Inflammatory macrophage treated with lipopolysaccharide for 4 hours (primary cell): ENCODE measurements at regions not wholly inside any gene's neighbourhood (a gene's known extent, or its start where the extent isn't known, plus 50 kb on each side); places are given as distances from the start of the nearest gene placed in this dataset.

Source experiments
- DNase-seq: peaks from one replicate; pipeline ENCODE4 v3.0.0-alpha.2; 2020

DNA sequence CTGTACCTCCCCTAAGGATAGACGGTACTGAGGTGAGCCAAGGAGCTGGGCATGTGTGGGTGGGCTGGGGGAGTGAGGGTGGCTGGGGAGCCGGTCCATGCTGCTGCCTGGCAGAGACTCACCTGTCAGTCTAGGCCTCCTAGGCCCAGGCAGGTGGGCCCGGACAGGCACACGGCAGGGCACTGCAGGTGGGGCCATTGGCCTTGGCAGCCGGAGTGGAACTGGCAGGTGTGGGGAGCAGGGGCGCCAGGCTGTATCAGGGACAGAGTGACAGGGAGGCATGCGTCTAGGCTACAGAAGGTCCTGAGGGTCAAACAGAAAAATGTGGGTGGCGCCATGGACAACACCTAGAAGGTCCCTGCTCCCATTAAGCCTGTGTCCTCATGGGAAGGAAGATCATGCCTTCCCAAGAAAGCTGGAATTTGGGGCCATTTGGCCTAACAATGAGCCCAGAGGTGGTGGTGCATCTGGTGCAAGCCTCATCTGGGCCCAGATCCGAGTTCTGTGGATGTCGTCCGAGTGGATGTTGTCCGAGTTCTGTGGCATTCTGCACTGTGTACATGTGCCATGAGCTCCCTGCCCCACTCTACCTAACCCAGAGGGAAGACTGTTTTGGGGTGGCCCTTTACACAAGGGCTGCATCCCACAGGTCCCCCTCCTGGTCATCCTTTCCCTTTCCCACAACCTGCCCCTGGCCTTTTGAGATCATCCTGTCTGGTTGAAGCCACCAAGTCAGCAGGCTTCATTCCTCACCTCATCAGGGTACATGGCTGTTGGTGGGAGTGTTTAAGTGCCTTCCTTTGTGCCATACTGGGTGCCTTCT, 249.7 kb downstream of the GLI2 start:
- no peak for DNase-seq

DNA sequence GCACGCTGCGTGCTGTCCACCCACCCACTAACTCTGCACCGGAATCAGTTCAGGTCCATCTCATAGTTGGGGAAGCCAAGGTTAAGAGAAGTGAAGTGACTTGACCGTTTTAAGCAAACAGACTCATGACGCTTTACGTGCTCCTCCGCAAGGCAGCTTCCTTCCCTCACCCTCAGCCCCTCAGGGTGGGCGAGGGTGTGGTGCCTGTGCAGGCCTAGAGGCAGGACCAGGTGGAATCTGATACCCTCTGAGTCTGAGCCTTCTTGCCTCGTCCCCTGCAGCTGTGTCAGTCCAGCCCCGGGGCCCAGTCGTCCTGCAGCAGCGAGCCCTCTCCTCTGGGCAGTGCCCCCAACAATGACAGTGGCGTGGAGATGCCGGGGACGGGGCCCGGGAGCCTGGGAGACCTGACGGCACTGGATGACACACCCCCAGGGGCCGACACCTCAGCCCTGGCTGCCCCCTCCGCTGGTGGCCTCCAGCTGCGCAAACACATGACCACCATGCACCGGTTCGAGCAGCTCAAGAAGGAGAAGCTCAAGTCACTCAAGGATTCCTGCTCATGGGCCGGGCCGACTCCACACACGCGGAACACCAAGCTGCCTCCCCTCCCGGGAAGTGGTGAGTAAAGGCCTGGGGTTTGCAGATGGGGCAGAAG, 250.5 kb downstream of the GLI2 start:
- no peak for DNase-seq

DNA sequence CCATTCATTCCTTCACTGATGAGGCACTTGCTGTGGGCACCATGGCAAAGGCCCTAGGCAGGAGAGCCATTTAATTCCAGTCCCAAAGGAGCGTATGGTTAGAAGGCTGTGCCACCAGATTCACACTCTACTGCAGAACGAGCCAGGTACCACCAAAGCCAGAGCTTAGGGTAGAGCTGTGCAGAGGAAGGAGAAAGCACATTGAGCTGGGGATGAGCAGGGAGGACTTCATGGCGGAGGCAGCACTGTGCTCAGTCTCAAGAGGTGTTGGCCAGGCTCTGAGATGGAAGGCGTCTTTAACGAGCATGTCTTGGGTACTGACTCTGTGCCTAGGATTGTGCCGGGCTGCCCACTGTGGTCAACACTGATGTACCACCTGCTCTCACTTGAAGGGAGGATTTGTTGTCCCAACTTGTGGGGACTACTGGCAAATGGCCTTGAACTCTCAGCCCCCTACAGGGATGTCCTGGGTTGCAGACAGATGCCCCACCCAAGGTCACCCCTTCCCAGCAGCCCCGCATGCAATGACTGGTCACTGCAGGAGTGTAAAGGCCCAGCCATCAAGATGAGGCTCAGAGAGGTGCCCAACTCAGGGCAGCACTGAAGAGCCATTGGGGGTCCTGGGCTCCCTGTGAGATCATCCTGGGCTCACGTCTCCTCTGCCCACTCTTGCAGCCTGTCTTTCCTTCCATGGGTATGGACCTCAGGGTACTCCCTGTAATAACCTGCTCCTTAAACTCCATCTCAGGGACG, 251.4 kb downstream of the GLI2 start:
- no peak for DNase-seq

DNA sequence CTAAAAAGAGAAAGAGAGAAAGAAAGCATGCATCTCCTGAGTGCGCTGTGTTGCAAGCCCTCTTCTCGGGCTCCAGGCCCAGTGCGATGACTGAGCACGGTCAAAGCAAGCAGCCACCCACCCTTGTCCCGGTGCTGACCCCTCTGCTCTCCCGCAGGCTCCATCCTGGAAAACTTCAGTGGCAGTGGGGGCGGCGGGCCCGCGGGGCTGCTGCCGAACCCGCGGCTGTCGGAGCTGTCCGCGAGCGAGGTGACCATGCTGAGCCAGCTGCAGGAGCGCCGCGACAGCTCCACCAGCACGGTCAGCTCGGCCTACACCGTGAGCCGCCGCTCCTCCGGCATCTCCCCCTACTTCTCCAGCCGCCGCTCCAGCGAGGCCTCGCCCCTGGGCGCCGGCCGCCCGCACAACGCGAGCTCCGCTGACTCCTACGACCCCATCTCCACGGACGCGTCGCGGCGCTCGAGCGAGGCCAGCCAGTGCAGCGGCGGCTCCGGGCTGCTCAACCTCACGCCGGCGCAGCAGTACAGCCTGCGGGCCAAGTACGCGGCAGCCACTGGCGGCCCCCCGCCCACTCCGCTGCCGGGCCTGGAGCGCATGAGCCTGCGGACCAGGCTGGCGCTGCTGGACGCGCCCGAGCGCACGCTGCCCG, 252.5 kb downstream of the GLI2 start:
- DNase-seq, result no peak

DNA sequence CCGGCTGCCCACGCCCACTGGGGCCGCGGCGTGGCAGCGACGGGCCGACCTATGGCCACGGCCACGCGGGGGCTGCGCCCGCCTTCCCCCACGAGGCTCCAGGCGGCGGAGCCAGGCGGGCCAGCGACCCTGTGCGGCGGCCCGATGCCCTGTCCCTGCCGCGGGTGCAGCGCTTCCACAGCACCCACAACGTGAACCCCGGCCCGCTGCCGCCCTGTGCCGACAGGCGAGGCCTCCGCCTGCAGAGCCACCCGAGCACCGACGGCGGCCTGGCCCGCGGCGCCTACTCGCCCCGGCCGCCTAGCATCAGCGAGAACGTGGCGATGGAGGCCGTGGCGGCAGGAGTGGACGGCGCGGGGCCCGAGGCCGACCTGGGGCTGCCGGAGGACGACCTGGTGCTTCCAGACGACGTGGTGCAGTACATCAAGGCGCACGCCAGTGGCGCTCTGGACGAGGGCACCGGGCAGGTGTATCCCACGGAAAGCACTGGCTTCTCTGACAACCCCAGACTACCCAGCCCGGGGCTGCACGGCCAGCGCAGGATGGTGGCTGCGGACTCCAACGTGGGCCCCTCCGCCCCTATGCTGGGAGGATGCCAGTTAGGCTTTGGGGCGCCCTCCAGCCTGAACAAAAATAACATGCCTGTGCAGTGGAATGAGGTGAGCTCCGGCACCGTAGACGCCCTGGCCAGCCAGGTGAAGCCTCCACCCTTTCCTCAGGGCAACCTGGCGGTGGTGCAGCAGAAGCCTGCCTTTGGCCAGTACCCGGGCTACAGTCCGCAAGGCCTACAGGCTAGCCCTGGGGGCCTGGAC, 253.2 kb downstream of the GLI2 start:
- DNase-seq, result no peak

DNA sequence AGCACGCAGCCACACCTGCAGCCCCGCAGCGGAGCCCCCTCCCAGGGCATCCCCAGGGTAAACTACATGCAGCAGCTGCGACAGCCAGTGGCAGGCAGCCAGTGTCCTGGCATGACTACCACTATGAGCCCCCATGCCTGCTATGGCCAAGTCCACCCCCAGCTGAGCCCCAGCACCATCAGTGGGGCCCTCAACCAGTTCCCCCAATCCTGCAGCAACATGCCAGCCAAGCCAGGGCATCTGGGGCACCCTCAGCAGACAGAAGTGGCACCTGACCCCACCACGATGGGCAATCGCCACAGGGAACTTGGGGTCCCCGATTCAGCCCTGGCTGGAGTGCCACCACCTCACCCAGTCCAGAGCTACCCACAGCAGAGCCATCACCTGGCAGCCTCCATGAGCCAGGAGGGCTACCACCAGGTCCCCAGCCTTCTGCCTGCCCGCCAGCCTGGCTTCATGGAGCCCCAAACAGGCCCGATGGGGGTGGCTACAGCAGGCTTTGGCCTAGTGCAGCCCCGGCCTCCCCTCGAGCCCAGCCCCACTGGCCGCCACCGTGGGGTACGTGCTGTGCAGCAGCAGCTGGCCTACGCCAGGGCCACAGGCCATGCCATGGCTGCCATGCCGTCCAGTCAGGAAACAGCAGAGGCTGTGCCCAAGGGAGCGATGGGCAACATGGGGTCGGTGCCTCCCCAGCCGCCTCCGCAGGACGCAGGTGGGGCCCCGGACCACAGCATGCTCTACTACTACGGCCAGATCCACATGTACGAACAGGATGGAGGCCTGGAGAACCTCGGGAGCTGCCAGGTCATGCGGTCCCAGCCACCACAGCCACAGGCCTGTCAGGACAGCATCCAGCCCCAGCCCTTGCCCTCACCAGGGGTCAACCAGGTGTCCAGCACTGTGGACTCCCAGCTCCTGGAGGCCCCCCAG, 254.1 kb downstream of the GLI2 start:
- no peak for DNase-seq

DNA sequence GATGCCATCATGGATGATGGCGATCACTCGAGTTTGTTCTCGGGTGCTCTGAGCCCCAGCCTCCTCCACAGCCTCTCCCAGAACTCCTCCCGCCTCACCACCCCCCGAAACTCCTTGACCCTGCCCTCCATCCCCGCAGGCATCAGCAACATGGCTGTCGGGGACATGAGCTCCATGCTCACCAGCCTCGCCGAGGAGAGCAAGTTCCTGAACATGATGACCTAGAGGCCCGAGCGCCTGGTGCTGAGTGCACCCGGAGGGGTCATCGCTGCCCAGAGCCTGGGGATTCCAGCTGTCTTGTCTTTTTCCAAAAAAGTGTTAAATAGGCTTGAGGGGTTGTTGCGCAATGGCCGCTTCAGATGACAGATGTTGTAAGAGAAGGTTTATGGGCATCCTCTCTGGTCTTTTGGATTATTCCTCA, 254.8 kb downstream of the GLI2 start:
- DNase-seq, result no peak

DNA sequence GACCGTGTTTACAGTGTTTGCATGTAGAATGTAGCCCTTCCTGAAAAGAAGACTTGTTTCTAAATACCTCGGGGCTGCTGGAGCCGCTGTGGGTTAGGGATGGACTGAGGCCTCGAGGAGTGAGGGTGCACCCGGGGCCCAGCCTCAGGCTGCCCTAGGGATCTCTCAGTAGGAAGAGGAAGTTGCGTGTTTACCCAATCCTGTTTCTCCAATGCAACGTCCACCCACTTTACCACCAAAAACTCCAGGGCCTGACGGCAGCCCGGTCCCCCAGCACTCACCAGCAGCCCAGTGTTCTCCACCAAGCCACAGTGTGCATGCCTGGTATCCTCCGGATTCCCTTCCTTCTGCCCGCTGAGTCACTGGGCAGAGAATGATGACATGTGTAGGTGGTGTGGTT, 255.8 kb downstream of the GLI2 start:
- DNase-seq, result peak; percentile 1

DNA sequence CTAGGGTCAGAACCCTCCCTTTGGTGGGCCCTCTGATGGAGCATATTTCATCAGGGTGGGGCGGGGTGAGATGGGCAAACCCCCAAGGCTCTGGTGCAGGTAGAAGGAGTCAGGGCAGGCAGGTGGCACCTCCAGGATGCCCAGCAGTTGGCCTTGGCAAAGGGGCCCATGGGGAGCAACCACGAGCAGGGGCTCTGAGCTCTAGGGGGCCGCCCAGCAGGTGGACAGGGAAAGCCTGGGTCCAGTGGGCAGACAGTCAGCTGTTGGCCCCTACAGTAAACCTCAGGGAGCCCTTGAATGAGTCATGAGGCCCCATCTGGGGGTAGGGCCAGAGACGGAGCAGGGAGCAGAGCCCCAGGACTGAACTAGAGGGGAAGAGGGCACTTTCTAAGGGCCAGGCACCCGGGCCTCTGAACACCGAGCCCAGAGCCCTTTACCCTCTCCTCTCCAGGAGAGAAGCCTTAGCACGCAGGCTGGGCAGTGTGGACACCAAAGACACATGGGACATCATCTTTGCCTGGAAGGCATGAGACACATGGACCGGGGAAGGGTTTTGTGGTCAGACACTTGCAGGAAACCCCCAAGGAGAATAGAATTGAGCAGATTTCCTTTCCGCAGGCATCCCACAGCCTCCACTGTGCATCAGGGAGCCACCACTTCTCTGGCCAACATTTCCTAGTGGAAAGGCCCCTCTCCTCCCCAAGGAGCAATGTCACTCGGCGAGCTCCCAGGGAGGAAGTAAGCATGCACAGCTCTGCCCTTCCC, 257.3 kb downstream of the GLI2 start:
- DNase-seq, result no peak

DNA sequence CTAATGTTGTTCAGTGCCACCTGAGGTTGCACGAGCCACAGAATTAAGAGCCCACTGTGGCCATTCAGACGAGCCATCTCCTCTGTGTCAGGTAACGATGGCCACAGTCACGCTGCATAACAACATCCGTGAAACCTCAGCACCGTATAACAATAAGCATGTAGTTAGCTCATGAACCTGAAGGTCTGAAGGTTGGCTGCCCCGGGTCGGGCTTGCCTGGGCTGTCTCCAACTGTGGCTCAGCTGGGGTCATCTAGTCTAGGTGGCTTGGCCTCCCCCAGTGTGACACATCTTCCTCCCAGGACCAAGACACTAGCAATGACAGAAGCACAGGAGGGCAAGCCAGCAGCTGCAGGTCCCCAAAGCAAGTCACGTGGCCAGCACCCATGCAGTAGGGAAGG, 258.0 kb downstream of the GLI2 start:
- no peak for DNase-seq

DNA sequence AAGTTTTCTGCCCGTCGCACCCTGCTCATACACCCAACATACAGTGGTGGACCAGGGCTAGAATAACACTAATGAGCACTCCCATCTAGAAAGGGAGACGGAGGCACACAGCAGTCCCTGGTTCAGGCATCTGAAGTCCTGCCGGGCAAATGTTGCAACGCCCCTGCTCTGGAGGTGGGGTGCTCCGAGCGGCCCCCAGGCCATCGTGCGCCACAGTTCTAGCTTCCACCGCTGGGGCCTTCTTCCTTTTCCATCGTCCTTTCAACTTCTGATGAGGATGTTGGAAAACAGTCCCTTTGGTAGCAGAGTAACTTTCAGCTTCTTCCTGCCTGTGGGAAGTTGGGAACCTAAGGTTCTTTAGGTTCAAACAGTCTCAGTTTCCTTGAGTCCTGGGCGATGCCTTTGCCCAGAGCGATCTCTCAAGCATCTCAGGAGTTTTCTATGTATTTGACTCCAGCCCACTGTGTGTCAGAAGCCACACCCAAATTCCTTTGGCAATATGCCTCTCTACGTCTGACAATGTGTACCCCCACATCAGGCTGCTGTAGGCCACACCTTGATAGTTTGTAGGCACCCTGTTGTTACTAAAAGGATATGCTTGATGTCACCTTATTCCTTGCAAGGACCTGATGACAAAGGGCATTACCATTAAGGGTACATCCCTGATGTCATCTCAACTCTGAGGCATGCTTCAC, 258.8 kb downstream of the GLI2 start:
- DNase-seq, result no peak

DNA sequence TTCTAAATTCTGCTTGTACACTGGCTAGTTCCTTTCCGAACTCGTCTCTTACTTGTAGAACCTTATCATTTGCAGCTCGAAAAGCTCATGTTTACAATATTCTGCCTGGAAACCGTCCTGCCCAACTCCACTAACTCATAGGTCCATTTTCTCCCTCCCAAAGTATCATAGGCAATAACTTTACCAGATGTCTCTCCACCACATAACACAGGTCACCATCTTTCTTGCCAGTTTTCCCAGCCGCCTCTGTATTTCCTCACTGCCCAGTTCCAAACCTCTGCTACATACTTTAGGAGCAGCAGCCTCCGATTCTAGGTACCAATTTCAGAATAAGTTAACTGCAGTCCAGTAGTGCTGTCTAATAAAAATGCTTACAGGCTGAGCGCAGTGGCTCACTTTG, 259.5 kb downstream of the GLI2 start:
- no peak for DNase-seq

DNA sequence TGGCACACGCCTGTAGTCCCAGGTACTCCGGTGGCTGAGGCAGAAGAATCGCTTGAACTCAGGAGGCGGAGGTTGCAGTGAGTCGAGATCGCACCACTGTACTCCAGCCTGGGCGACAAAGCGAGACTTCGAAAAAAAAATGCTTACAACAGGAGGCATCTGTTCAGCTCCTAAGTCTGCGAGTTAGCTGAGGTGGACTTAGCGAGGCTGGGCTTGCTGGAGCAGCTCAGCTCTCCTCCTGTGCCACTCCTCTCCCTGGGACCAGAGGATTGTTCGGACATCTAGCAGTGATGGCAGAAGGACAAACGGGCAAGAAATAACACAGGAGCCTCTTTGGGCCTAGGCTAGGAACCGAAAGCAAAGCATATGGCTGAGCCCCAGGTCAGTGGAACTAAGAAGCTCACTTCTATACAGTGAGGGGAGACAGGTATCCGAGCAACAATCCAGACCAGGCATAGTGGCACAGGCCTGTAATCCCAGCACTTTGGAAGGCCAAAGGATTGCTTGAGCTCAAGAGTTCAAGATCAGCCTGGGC, 260.1 kb downstream of the GLI2 start:
- no peak for DNase-seq

DNA sequence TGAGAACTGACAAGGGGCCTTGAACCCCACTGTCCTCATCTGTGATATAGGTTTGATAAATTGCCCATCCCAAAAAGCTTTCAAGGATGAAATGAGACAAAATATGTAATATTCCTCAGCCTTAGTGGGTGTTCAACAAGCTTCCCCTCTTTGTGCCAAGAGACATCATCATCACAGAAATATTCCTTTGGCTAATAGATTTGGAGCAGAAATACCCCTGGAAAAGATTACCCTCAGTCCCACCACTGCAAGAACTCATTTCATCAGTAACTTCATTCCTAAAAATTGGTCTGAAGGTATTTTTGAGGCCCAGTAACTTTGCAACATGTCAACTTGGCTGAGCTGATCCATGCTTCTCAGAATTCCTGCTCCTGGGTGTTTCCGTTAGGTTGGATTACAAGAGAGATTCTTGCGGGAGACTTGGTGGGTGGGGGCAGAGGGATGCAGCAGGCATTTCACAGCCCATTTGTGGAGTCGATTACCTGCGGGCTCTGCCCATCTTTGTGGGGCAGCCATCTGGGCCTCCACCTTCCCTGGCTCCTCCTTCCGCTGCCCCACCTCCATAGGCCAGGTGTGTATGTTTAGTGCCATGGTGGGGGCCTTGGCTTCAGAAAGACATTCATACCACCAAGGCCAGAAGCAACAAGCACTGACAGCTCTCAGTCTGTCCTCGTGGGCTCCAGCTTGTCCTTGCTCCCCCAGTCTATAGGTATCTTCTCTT, 263.9 kb downstream of the GLI2 start:
- DNase-seq, result no peak

DNA sequence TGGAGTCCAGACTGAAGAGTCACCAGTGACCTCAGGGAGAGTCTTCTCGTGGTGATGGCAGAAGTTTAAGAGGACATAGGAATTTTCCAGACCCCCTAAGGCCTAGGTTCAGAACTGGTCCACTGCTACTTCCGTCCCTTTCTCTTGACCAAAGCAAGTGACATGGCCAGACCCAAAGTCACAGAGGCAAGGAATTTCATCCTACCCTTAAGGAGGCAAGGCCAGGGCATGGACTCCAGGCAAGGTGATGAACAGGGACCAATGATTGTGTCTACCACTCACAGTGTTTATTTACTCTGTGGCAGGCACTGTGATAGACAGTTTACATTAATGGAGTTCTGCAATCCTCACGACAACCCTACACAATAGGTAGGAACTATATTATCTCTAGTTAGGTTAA, 265.1 kb downstream of the GLI2 start:
- DNase-seq, result no peak

DNA sequence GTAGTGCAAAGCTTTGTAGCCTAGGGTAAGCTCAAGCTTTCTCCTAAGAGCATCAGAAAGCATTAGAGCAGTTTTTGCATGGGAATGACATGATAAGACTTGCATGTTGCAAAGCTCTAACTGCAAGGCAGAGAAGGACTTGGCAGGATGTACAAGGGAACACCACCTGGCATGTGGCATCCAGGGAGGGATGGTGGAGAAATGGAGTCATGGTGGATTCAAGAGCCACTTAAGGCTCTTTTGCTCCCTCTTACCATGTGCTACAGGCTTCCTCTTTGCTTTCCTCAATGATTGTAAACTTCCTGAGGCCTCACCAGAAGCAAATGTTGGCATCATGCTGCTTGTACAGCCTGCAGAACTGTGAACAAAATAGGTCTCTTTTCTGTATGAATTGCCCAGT, 266.0 kb downstream of the GLI2 start:
- no peak for DNase-seq

DNA sequence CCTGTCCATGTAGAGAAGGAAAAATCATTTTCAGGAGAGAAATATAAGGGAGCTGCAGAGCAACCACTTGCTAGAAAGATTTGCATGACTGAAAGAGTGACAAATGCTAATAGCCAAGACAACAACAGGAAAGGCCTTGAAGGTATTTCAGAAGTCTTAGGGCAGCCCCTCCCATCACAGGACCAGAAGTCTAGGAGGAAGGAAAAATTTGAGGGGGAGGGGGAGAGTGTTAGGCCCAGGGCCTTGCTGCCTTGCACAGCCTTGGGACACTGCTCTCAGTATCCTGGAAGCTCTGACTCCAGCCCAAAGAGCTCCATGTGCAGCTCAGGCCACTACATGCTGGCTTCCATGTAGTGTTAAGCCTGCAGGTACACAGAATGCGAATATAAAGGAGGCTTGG, 266.9 kb downstream of the GLI2 start:
- DNase-seq, result no peak

DNA sequence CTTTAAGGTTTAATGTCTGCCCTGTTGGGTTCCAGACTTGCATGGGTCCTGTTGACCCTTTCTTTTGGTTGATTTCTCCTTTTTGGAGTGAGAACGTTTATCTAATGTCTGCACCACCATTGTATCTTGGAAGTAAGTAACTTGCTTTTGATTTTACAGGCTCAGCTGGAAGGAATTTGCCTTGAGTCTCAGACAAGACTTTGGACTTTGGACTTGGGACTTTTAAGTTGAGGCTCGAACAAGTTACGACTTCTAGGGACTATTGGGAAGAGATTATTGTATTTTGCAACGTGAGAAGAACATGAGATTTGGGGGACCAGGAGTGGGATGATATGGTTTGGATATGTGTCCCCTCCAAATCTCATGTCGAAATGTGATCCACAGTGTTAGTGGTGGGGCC, 267.7 kb downstream of the GLI2 start:
- no peak for DNase-seq

DNA sequence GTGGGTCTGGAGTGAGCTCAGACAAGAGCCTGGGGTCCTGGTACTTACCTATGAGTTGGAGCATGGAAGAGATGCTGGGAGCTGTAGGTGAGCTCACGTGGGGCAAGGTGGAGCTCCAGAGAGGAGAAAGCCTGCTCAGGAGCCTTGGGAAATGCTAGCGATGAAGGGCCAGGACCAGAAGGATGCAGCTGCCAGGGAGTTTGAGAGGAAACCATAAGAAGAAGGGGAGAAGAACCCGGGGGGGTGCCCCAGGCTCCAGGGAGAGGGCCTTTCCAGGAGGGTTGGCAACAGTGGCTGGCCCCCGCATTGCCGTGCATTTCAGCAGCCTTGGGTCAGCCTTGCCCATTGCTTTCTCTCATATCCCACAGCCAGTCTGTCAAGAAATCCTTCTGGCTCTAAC, 268.7 kb downstream of the GLI2 start:
- DNase-seq, result no peak
